ENCODE measurements at regions not wholly inside any gene's neighbourhood (a gene's known extent, or its start where the extent isn't known, plus 50 kb on each side); places are given as distances from the start of the nearest gene placed in this dataset.

GRCh38 chr5:86337667-86338460, 279.9 kb upstream of the COX7C start:
- no peaks in the 10 kb centered on the region for H3K9me3 Mint-ChIP-seq
- no peak overlapping the region for H3K4me3 Mint-ChIP-seq
- no peaks in the 10 kb centered on the region for H3K36me3 Mint-ChIP-seq (ENCODE audit: low read depth)
- H3K4me1 Mint-ChIP-seq, result no peaks in the 10 kb centered on the region
- H3K27me3 Mint-ChIP-seq (ENCODE audit: low read depth), result no peaks in the 10 kb centered on the region
- TF ChIP-seq CTCF (IDR thresholded peaks at IDR 0.05; ENCODE audit: unreplicated experiment in 3 of 3), result no peak
- no peak overlapping the region for H3K27ac Mint-ChIP-seq

GRCh38 chr5:86354664-86355063, 263.1 kb upstream of the COX7C start:
- Mint-ChIP-seq H3K27ac (no peak overlapping the region), H3K36me3 (ENCODE audit: low read depth) (no peaks in the 10 kb centered on the region), H3K4me1 (no peaks in the 10 kb centered on the region), H3K4me3 (no peak overlapping the region), H3K9me3 (no peaks in the 10 kb centered on the region), H3K27me3 (ENCODE audit: low read depth) (no peaks in the 10 kb centered on the region)
- TF ChIP-seq CTCF (IDR thresholded peaks at IDR 0.05; ENCODE audit: unreplicated experiment in 3 of 3), result no peak

- Mint-ChIP-seq H3K27ac (no peak overlapping the region), H3K4me1 (no peaks in the 10 kb centered on the region), H3K9me3 (no peaks in the 10 kb centered on the region), H3K4me3 (no peak overlapping the region), H3K36me3 (ENCODE audit: low read depth) (no peaks in the 10 kb centered on the region), H3K27me3 (ENCODE audit: low read depth) (no peaks in the 10 kb centered on the region)
- no peak for TF ChIP-seq CTCF (IDR thresholded peaks at IDR 0.05; ENCODE audit: unreplicated experiment in 3 of 3)
Observed at GRCh38 chr5:86360801-86361200, 256.9 kb upstream of the COX7C start.

GRCh38 chr5:86371061-86371460, 246.7 kb upstream of the COX7C start:
- H3K27ac Mint-ChIP-seq, result no peak overlapping the region
- no peak overlapping the region for H3K4me3 Mint-ChIP-seq
- no peaks in the 10 kb centered on the region for H3K4me1 Mint-ChIP-seq
- TF ChIP-seq CTCF (IDR thresholded peaks at IDR 0.05; ENCODE audit: unreplicated experiment in 3 of 3), result no peak
- H3K27me3 Mint-ChIP-seq (ENCODE audit: low read depth), result no peaks in the 10 kb centered on the region
- no peaks in the 10 kb centered on the region for H3K36me3 Mint-ChIP-seq (ENCODE audit: low read depth)
- peaks cover 3% of the 10 kb centered on the region for H3K9me3 Mint-ChIP-seq

GRCh38 chr5:86374611-86375010, 243.1 kb upstream of the COX7C start:
- no peaks in the 10 kb centered on the region for H3K36me3 Mint-ChIP-seq (ENCODE audit: low read depth)
- H3K27me3 Mint-ChIP-seq (ENCODE audit: low read depth), result no peaks in the 10 kb centered on the region
- H3K4me3 Mint-ChIP-seq, result no peak overlapping the region
- no peaks in the 10 kb centered on the region for H3K4me1 Mint-ChIP-seq
- TF ChIP-seq CTCF (IDR thresholded peaks at IDR 0.05; ENCODE audit: unreplicated experiment in 3 of 3), result no peak
- H3K9me3 Mint-ChIP-seq, result peaks cover 3% of the 10 kb centered on the region
- no peak overlapping the region for H3K27ac Mint-ChIP-seq

- no peak overlapping the region for H3K27ac Mint-ChIP-seq
- H3K36me3 Mint-ChIP-seq (ENCODE audit: low read depth), result no peaks in the 10 kb centered on the region
Observed at GRCh38 chr5:86376214-86376613, 241.5 kb upstream of the COX7C start.

More at GRCh38 chr5:86376214-86376613, 241.5 kb upstream of the COX7C start:
- Mint-ChIP-seq H3K27me3 (ENCODE audit: low read depth) (no peaks in the 10 kb centered on the region), H3K9me3 (peaks cover 3% of the 10 kb centered on the region), H3K4me1 (no peaks in the 10 kb centered on the region), H3K4me3 (no peak overlapping the region)
- no peak for TF ChIP-seq CTCF (IDR thresholded peaks at IDR 0.05; ENCODE audit: unreplicated experiment in 3 of 3)
